ENCODE measurements at regions not wholly inside any gene's neighbourhood (a gene's known extent, or its start where the extent isn't known, plus 50 kb on each side); places are given as distances from the start of the nearest gene placed in this dataset.
"Not testable (repeated sequence)": the region's sequence is repeated elsewhere in the genome, so short reads cannot be mapped to it uniquely, and the experiment has no call there.

- TF ChIP-seq, protein P1, sequence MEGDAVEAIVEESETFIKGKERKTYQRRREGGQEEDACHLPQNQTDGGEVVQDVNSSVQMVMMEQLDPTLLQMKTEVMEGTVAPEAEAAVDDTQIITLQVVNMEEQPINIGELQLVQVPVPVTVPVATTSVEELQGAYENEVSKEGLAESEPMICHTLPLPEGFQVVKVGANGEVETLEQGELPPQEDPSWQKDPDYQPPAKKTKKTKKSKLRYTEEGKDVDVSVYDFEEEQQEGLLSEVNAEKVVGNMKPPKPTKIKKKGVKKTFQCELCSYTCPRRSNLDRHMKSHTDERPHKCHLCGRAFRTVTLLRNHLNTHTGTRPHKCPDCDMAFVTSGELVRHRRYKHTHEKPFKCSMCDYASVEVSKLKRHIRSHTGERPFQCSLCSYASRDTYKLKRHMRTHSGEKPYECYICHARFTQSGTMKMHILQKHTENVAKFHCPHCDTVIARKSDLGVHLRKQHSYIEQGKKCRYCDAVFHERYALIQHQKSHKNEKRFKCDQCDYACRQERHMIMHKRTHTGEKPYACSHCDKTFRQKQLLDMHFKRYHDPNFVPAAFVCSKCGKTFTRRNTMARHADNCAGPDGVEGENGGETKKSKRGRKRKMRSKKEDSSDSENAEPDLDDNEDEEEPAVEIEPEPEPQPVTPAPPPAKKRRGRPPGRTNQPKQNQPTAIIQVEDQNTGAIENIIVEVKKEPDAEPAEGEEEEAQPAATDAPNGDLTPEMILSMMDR (IDR thresholded peaks at IDR 0.05; ENCODE audit: insufficient read depth, low read length, poor library complexity, severe bottlenecking), result no peak
- Histone ChIP-seq H3K4me3 (replicated peaks; ENCODE audit: low read depth, low read length) (no peak overlapping the region), H3K27me3 (replicated peaks; ENCODE audit: control insufficient read depth, insufficient read depth, low read length) (no peaks in the 10 kb centered on the region), H3K36me3 (ENCODE audit: control insufficient read depth, insufficient read depth, low read length) (no peaks in the 10 kb centered on the region)
- DNase-seq (ENCODE audit: extremely low read depth, insufficient read length), result no peak
Observed at GRCh38 chr2:207371877-207372276, 157.9 kb upstream of the CREB1 start.

- TF ChIP-seq, protein P1 (IDR thresholded peaks at IDR 0.05; ENCODE audit: insufficient read depth, low read length, poor library complexity, severe bottlenecking), result no peak
- DNase-seq (ENCODE audit: extremely low read depth, insufficient read length), result no peak
Observed at GRCh38 chr2:207372483-207372882, 157.3 kb upstream of the CREB1 start.

DNA sequence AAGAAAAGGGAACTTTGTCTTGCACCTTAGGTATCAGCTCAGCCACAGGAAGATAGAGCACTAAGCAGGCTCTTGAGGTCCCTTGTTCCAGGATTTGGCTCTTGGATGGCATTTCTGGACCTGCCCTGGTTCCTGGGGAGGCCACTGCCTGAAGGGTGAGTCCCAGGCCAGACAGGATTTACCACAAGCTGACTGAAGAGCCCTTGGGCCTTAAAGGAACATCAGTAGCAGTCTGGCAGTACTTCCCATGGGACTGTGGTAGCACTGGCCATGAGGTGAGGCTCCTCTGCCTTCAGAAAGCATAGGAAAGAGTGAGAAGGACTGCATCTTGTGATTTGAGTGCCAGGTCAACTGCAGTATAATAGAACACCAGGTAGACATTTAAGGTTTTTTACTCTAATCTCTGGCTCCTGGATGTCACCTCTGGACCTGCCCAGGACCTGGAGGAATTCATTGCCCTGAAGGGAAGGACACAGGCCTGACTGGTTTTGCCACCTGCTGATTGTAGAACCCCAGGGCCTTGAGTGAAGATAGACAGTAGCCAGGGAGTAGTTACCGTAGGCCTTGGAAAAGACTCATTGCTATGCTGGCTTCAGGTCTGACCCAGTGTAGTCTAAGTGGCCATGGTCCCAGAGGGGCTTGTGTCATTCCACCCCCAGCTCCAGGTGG is 154.4 kb upstream of the CREB1 start:
- TF ChIP-seq, protein P1 (IDR thresholded peaks at IDR 0.05; ENCODE audit: insufficient read depth, low read length, poor library complexity, severe bottlenecking), result no peak
- Histone ChIP-seq H3K27me3 (replicated peaks; ENCODE audit: control insufficient read depth, insufficient read depth, low read length) (no peaks in the 10 kb centered on the region), H3K4me3 (replicated peaks; ENCODE audit: low read depth, low read length) (no peak overlapping the region), H3K36me3 (ENCODE audit: control insufficient read depth, insufficient read depth, low read length) (no peaks in the 10 kb centered on the region)
- DNase-seq (ENCODE audit: extremely low read depth, insufficient read length), result no peak

More at GRCh38 chr2:207372483-207372882, 157.3 kb upstream of the CREB1 start:
- Histone ChIP-seq H3K4me3 (replicated peaks; ENCODE audit: low read depth, low read length) (no peak overlapping the region), H3K36me3 (ENCODE audit: control insufficient read depth, insufficient read depth, low read length) (no peaks in the 10 kb centered on the region), H3K27me3 (replicated peaks; ENCODE audit: control insufficient read depth, insufficient read depth, low read length) (no peaks in the 10 kb centered on the region)

DNA sequence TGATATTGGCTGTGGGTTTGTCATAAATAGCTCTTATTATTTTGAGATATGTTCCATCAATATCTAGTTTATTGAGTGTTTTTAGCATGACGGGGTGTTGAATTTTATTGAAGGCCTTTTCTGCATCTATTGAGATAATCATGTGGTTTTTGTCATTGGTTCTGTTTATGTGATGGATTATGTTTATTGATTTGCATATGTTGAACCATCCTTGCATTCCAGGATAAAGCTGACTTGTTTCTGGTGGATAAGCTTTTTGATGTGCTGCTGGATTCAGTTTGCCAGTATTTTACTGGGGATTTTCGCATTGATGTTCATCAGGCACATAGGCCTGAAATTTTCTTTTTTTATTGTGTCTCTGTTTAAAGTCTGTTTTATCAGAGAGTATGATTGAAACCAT is 151.1 kb upstream of the CREB1 start:
- not testable (repeated sequence) for H3K36me3 ChIP-seq (ENCODE audit: control insufficient read depth, insufficient read depth, low read length); DNase-seq (ENCODE audit: extremely low read depth, insufficient read length); H3K27me3 ChIP-seq (replicated peaks; ENCODE audit: control insufficient read depth, insufficient read depth, low read length); H3K4me3 ChIP-seq (replicated peaks; ENCODE audit: low read depth, low read length)

DNA sequence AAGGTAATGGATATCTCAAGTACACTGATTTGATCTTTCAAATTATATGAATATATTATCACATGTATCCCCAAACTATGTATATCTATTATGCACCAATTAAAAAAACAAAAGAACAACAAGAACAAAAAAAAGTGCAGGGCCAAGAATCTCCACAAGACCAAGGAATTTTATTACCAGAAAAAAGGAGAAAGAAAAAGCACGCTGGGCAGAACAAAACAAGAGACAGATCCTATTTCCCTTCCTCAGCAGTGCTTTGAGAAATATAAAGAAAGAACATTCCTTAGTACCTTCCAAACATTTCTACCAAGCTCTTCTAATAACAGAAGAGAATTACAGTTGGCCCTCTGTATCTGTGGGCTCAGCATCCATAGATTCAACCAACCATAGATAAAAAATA is 144.7 kb upstream of the CREB1 start:
- H3K27me3 ChIP-seq (replicated peaks; ENCODE audit: control insufficient read depth, insufficient read depth, low read length), result no peaks in the 10 kb centered on the region
- no peaks in the 10 kb centered on the region for H3K36me3 ChIP-seq (ENCODE audit: control insufficient read depth, insufficient read depth, low read length)
- no peak for DNase-seq (ENCODE audit: extremely low read depth, insufficient read length)
- TF ChIP-seq, protein P1 (IDR thresholded peaks at IDR 0.05; ENCODE audit: insufficient read depth, low read length, poor library complexity, severe bottlenecking), result no peak
- H3K4me3 ChIP-seq (replicated peaks; ENCODE audit: low read depth, low read length), result no peak overlapping the region

DNA sequence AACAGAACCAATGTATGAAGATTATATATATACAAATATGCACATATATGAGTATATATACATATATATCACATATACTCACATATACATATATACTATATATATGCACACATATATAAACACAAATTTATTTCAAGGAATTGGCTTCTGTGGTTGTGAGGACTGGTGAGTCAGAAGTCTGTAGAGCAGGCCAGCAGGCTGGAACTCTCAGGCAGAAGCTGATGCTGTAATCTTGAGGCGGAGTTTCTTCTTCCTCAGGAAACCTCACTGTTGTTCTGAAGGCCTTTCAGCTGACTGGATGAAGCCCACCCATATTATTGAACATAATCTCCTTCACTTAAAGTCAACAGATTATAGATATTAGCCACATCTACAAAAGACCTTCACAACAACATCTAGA is 143.9 kb upstream of the CREB1 start:
- TF ChIP-seq, protein P1 (IDR thresholded peaks at IDR 0.05; ENCODE audit: insufficient read depth, low read length, poor library complexity, severe bottlenecking), result no peak
- H3K4me3 ChIP-seq (replicated peaks; ENCODE audit: low read depth, low read length), result no peak overlapping the region

More for the DNA sequence above, 143.9 kb upstream of the CREB1 start:
- DNase-seq (ENCODE audit: extremely low read depth, insufficient read length), result no peak
- Histone ChIP-seq H3K27me3 (replicated peaks; ENCODE audit: control insufficient read depth, insufficient read depth, low read length) (no peaks in the 10 kb centered on the region), H3K36me3 (ENCODE audit: control insufficient read depth, insufficient read depth, low read length) (no peaks in the 10 kb centered on the region)
